IPS-18c (cell line): ENCODE measurements at regions not wholly inside any gene's neighbourhood (a gene's known extent, or its start where the extent isn't known, plus 50 kb on each side); places are given as distances from the start of the nearest gene placed in this dataset.
A peak's percentile ranks its signal among the peaks of the same experiment; 100 is the strongest.

Source experiments
- H3K4me3 ChIP-seq: 2 replicates; pipeline ENCODE4 v1.7.0; 2013; ENCODE audit warnings: low read depth, mild to moderate bottlenecking, low read length, moderate library complexity; ENCODE audit not compliant: insufficient read depth
- H3K9me3 ChIP-seq: one replicate; pipeline ENCODE4 v1.6.1; 2013; ENCODE audit warnings: mild to moderate bottlenecking, low read length, moderate library complexity; ENCODE audit not compliant: control insufficient read depth, insufficient read depth

DNA sequence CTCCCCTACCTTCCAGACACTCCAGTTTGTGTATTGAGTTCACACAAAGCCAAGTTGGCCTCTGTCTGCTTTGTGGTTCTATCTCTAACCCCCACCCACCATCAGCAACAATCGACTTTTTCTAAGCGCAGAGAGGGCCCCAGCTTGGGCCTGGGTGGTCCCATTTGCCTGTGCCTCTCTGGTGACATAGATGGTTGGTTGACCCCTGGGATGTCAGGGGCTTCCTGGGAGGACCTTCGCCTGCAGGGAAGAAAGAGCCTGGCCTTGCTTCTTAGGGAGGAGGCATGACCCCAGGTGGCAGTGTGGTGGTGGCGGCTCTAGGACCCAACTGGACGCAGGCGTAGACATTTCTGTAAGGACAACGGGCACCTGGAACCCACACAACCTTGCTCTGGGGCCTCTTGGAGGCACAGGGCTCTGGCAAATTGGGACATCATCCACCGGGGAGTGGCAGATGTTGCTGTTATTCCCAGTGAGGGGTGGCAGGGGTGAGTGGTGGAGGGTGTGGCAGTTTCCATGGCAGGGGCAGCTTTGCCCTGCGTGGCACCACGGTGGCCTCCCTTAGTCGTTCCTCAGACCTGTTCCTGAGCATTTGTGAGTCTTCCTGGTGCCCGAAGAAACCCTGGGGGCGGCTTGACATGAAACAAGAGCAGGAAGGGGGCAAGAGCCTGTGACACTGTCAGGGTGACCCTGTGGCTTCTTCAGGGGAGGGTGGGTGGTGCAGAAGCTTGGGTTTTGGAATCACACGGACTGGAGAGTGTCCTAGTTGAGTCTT lies 171.0 kb upstream of the IER5L start:
- Histone ChIP-seq H3K4me3 (no peak overlapping the region), H3K9me3 (no peaks in the 10 kb centered on the region)

DNA sequence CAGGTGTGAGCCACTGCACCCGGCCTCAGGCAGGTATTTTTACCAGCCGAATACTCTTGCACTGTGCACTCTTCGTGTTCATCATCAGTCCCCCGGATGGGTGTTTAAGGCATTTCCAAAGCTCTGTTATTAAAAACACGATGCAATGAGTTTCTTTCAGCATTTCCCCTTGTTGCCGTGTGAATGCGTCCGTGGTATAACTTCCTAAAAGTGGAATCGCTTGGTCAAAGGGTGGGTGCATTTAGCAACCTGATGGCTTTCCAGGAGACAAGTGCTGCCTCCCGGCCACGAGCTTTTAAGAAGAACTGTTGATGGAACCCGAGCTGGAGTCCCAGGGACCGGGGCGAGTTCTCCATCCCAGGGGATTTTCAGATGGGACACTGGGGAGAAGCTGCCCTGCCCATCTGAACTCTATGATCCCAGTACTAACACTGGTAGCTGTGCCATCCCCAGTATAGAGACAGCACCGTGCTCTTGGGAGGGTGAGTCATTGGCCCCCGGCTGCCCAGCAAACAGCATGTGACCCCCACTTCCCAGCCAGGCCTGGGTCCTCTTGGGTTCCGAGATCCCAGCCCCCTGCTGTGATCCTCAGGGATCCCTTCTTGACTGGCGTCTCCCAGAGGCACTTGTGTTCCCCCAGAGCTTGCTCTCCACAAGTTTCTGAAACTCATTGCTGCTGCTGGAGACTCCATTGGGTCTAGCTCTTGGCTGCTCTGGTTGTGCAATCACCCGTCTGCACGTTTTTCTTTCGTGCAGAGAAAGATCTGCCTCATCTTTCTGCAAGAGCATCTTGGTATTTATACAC lies 169.5 kb upstream of the IER5L start:
- H3K4me3 ChIP-seq = no peak overlapping the region

GRCh38 chr9:129346046-129346445 lies 168.0 kb upstream of the IER5L start:
- Histone ChIP-seq H3K4me3 (no peak overlapping the region), H3K9me3 (no peaks in the 10 kb centered on the region)

More for the DNA sequence above, 169.5 kb upstream of the IER5L start:
- no peaks in the 10 kb centered on the region for H3K9me3 ChIP-seq

DNA sequence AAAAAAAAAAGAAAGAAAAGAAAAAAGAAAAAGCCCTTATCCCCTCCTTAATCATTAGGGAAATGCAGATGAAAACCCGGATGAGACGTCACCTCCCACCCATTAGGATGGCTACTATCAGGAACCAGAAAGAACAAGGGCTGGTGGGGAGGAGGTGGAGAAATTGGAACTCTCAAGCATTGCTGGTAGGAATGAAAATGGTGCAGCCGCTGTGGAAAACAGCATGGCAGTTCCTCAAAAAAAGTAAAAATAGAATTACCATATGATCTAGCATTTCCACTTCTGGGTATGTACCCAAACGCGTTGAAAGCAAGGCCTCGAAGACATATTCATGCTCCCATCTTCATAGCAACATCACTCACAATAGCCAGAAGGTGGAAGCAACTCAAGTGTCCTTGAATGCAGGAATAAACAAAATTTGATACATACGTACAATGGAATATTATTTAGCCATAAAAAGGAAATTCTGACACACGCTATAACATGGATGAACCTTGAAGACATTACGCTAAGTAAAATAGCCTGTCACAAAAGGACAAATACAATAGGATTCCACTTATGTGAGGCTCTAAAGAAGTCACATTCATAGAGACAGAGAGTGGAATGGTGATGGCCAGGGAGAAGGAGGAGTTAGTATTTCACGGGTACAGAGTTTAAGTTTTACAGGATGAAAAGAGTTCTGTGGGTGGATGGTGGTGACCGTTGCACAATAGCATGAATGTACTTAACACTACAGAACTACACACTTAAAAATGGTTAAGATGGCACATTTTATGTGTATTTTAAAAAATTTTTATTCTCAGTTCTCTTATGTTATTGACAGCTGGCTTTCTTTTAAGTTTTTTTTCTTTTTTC lies 166.8 kb upstream of the IER5L start:
- H3K4me3 ChIP-seq = no peak overlapping the region
- H3K9me3 ChIP-seq = no peaks in the 10 kb centered on the region

DNA sequence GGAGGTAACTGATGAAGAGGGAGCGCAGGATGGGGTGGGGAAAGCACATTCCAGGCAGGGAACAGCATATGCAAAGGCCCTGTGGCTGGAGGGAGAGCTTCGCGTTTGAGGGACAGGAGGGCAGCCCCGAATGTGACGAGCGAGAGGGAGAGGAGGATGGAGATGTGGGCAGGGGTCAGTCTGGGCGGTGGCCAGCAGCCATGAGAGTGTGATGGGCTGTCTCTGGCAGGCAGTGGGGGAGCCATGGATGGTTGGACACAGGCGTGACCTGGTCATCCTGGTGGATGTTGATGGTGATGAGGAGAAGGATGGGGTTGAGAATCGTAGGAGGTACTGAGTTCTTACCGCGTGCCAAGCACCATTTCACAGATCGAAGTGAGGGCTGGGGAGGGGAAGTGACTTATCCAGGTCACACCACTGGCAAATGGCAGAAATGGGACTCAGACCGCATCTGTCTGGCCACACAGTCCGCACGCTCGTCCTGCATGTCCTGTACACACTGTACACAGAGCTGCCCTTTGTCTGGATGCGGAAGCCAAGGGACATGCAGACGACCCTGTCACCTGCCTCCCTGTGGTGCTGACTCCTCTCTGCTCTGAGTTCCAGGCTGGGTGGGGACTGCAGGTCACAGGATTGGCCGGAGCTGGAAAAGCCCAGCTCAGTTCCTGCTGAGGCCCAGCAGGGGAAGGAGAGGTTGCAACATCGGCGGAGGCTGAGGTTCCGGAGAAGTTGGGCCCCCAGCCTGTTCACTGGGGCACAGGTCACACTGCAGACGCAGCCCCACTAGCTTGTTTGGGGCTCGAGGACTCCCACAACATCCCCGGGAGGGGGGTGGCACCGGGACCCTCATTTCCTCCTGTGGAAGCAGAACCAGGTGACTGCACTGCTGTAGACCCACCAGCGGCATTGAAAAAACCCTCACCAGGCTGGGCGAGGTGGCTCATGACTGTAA lies 165.6 kb upstream of the IER5L start:
- H3K4me3 ChIP-seq = no peak overlapping the region

DNA sequence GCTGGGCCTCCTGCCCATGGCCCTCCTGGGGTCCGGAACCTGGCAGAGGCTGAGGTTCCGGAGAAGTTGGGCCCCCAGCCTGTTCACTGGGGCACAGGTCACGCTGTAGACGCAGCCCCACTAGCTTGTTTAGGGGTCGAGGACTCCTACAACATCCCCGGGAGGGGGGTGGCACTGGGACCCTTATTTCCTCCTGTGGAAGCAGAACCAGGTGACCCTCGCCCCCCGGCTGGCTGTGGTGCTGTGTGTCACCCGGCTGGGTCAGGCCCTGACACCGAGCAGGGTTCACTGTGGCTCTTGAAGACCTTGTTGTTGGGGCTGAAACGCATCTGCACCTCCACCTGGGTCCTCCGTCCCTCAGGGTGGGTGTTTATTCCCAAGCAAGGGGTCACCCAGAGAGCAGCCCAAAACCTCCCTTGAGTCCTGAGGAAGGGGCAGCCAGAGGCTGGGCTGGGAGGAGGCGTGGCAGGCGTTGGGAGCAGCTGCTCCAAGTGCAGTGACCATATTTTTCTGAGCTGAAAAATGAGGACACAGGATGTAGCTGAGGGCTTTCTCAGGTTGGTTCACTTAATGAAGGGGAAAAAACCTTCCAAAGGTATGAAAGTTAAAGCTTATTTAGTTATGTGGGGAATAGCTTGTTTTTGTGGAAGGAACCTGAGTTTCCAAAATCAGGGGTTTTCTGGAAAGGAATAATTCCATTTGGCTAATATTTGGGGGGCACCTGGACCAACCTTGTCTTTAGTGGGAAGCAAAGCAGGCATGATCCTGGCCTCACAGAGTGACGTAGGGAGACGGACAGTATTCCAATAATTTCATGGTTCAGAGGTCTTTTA lies 164.7 kb upstream of the IER5L start:
- no peak overlapping the region for H3K4me3 ChIP-seq

More for the DNA sequence above, 165.6 kb upstream of the IER5L start:
- H3K9me3 ChIP-seq = no peaks in the 10 kb centered on the region

GRCh38 chr9:129341987-129342348 lies 163.9 kb upstream of the IER5L start:
- H3K4me3 ChIP-seq = no peak overlapping the region
- no peaks in the 10 kb centered on the region for H3K9me3 ChIP-seq

More for the DNA sequence above, 164.7 kb upstream of the IER5L start:
- H3K9me3 ChIP-seq = no peaks in the 10 kb centered on the region

GRCh38 chr9:129341171-129341986 lies 163.3 kb upstream of the IER5L start:
- no peak overlapping the region for H3K4me3 ChIP-seq

DNA sequence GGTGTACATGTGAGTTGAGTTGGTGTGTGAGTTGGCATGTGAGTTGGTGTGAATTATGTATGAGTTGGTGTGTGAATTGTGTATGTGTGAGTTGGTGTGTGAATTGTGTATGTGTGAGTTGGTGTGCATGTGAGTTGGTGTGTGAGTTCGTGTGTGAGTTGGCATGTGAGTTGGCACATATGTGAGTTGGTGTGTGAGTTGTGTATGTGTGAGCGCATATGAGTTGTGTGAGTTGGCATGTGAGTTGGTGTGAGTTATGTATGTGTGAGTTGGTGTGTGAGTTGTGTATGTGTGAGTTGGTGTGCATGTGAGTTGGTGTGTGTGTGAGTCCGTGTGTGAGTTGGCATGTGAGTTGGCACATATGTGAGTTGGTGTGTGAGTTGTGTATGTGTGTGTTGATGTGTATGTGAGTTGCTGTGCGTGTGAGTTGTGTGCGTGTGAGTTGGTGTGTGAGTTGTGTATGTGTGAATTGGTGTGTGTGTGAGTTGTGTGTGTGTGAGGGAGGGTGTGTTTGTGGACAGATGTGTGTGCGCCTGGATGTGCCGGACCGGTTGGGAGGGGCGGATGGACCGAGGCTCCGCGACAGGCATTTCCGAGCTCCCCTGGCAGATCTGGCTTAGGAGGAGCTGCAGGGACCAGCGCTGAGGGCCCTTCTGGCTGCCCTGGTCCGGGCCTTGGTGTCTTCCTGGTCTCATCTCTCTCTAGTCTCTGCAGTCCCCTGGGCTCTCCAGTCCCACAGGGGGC lies 162.5 kb upstream of the IER5L start:
- no peak overlapping the region for H3K4me3 ChIP-seq
- H3K9me3 ChIP-seq = no peaks in the 10 kb centered on the region

More at GRCh38 chr9:129341171-129341986, 163.3 kb upstream of the IER5L start:
- H3K9me3 ChIP-seq = no peaks in the 10 kb centered on the region

- no peaks in the 10 kb centered on the region for H3K9me3 ChIP-seq
Measured at GRCh38 chr9:129339539-129340157, 161.6 kb upstream of the IER5L start.

DNA sequence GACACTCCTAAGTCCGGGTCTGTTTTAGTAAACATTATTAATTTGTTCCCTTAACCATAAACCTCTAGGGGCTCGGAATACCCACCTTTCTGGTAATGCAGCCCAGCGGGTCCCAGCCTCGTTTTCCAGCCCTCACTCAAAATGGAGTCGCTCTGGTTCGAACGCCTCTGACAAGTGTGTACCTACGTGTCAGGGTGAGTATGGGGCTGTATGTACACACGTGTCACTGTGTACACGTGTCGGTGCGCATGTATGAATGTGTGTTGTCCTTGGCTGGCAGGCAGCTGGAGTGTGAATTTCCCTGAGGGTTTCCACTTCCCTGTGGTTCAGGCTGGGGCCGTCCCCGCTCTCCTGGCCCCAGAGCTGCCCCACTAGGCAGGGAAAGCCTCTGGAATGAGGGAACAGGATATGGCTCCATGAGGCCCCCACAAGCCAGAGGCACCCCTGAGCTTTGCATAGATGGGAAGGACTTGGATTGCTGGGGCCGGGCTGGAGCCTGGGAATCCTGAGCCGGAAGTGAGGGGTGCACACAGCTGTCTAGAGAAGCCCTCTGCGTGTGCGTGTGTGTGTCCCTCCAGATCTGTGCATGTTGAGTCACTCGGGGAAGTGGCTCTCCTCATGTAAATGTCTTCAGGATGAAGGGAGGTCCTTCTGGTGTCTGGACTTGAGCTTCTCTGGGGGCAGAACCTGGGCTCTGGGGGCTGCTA lies 160.8 kb upstream of the IER5L start:
- H3K4me3 ChIP-seq = no peak overlapping the region; the same call in 1 of the 2 replicates
- no peaks in the 10 kb centered on the region for H3K9me3 ChIP-seq

More at GRCh38 chr9:129339539-129340157, 161.6 kb upstream of the IER5L start:
- no peak overlapping the region for H3K4me3 ChIP-seq

- H3K9me3 ChIP-seq = no peaks in the 10 kb centered on the region
- peak overlapping the region; percentile 28 for H3K4me3 ChIP-seq
Measured at GRCh38 chr9:129337336-129338140, 159.5 kb upstream of the IER5L start.
